SK-N-SH (cell line): ENCODE measurements at regions not wholly inside any gene's neighbourhood (a gene's known extent, or its start where the extent isn't known, plus 50 kb on each side); places are given as distances from the start of the nearest gene placed in this dataset.

Experiments
- CTCF ChIA-PET: fragments of 300-600, 350-600 bp; formaldehyde crosslinking; extraction: SDS; loops from one replicate; lab custom pipeline; 2021; lab: Yijun Ruan, JAX
- POLR2A ChIA-PET: fragments of 350-600 bp; sonication (Branson Sonifier 250); formaldehyde crosslinking; extraction: SDS; loops from one replicate; lab custom pipeline; 2020; ENCODE audit warnings: antibody characterized with exemption, inconsistent platforms; lab: Yijun Ruan, JAX
- DNase-seq: peaks from one replicate; pipeline ENCODE4 v3.0.0; 2012
- H2AFZ ChIP-seq: fragments of 200-600 bp; sonication (generic); 2 replicates; pipeline ENCODE4 v1.8.1; 2016; ENCODE audit warnings: antibody characterized with exemption, mild to moderate bottlenecking, low read depth
- H3F3A ChIP-seq: fragments of 200-600 bp; sonication (generic); replicated peaks from 2 replicates; pipeline ENCODE3; 2016; ENCODE audit warnings: antibody characterized with exemption, mild to moderate bottlenecking; ENCODE audit not compliant: insufficient read depth
- H3K27ac ChIP-seq, 2 experiments: fragments of 200-500 bp in 1 of 2; fragments of 200-600 bp in 1 of 2; sonication (Bioruptor generic) in 1 of 2; sonication (generic), shearing (Covaris generic) in 1 of 2; 2 replicates each; pipeline versions ENCODE4 v1.5.1 to v1.6.1; 2014 to 2016; ENCODE audit warnings: low read depth in 2 of 2, inconsistent platforms in 1 of 2, low read length in 1 of 2, mild to moderate bottlenecking in 1 of 2, mixed read lengths in 1 of 2
- H3K27me3 ChIP-seq: fragments of 200-600 bp; sonication (generic), shearing (Covaris generic); 2 replicates; pipeline ENCODE4 v1.6.1; 2016; ENCODE audit warnings: mixed run types; ENCODE audit not compliant: insufficient read depth
- H3K36me3 ChIP-seq, 2 experiments: fragments of 200-500 bp in 1 of 2; fragments of 200-600 bp in 1 of 2; sonication (Bioruptor generic) in 1 of 2; sonication (generic) in 1 of 2; replicated peaks in 1 of 2; 2 replicates each; pipeline versions ENCODE3 to v1.5.1; 2014 to 2016; ENCODE audit warnings: low read length in 1 of 2, mild to moderate bottlenecking in 1 of 2; ENCODE audit not compliant: insufficient read depth in 2 of 2, control insufficient read depth in 1 of 2
- H3K4me1 ChIP-seq, 2 experiments: fragments of 200-500 bp in 1 of 2; fragments of 200-600 bp in 1 of 2; sonication (Bioruptor generic) in 1 of 2; sonication (generic), shearing (Covaris generic) in 1 of 2; 2 replicates each; pipeline versions ENCODE4 v1.5.1 to v1.6.1; 2014 to 2016; ENCODE audit warnings: low read depth in 1 of 2, low read length in 1 of 2, mixed run types in 1 of 2; ENCODE audit not compliant: insufficient read depth in 2 of 2, control insufficient read depth in 1 of 2
- H3K4me2 ChIP-seq: fragments of 200-600 bp; sonication (generic), shearing (Covaris generic); 2 replicates; pipeline ENCODE4 v1.6.1; 2017; ENCODE audit warnings: mixed run types
- H3K4me3 ChIP-seq, 2 experiments: fragments of 200-500 bp in 1 of 2; fragments of 200-600 bp in 1 of 2; sonication (Bioruptor generic) in 1 of 2; sonication (generic), shearing (Covaris generic) in 1 of 2; 2 replicates each; pipeline versions ENCODE4 v1.5.1 to v1.8.1; 2014 to 2016; ENCODE audit warnings: low read depth in 2 of 2, inconsistent platforms in 1 of 2, low read length in 1 of 2, mild to moderate bottlenecking in 1 of 2, mixed read lengths in 1 of 2, moderate library complexity in 1 of 2
- H3K79me2 ChIP-seq: fragments of 200-600 bp; sonication (generic); 2 replicates; pipeline ENCODE4 v1.8.1; 2017; ENCODE audit warnings: mild to moderate bottlenecking; ENCODE audit not compliant: insufficient read depth
- H3K9ac ChIP-seq: fragments of 200-600 bp; sonication (generic); 2 replicates; pipeline ENCODE4 v1.6.1; 2017; ENCODE audit warnings: mixed run types
- H3K9me2 ChIP-seq: fragments of 200-600 bp; sonication (generic); 2 replicates; pipeline ENCODE4 v1.6.1; 2017; ENCODE audit warnings: mixed run types
- H3K9me3 ChIP-seq: fragments of 200-600 bp; sonication (generic); 2 replicates; pipeline ENCODE4 v1.6.1; 2017; ENCODE audit warnings: mixed run types, mild to moderate bottlenecking, moderate library complexity
- H4K20me1 ChIP-seq: fragments of 200-600 bp; sonication (generic); 2 replicates; pipeline ENCODE4 v1.6.1; 2017; ENCODE audit warnings: mild to moderate bottlenecking, mixed run types; ENCODE audit not compliant: insufficient read depth
- CHD2 ChIP-seq: fragments of 150-350 bp; IDR thresholded peaks from 2 replicates; pipeline ENCODE4 v1.6.1; 2018; ENCODE audit warnings: low read length; ENCODE audit not compliant: partially characterized antibody
- CTCF ChIP-seq: fragments of 200-600 bp; sonication (generic); IDR thresholded peaks from 2 replicates; pipeline ENCODE4 v1.6.1; 2017; ENCODE audit warnings: antibody characterized with exemption, mild to moderate bottlenecking, moderate library complexity
- ELF1 ChIP-seq: IDR thresholded peaks from 2 replicates; pipeline ENCODE4 v1.4.0; 2012
- EZH2phosphoT487 ChIP-seq: fragments of 200-600 bp; sonication (generic); IDR thresholded peaks from 2 replicates; pipeline ENCODE4 v1.6.1; 2017; ENCODE audit warnings: low read depth, mixed run types, mild to moderate bottlenecking, antibody characterized with exemption, moderate library complexity, borderline replicate concordance
- FOXJ3 ChIP-seq: sonication (generic); formaldehyde crosslinking; IDR thresholded peaks from 2 replicates; pipeline ENCODE4 v1.5.1; 2020; ENCODE audit warnings: mild to moderate bottlenecking, missing genetic modification reagents
- GABPA ChIP-seq: IDR thresholded peaks from 2 replicates; pipeline ENCODE4 v1.4.0; 2012; ENCODE audit warnings: low read depth, mild to moderate bottlenecking
- MAX ChIP-seq: IDR thresholded peaks from 2 replicates; pipeline ENCODE4 v1.4.0; 2012; ENCODE audit warnings: low read depth
- NFIC ChIP-seq: IDR thresholded peaks from 2 replicates; pipeline ENCODE4 v1.4.0; 2012; ENCODE audit warnings: borderline replicate concordance
- NRF1 ChIP-seq: IDR thresholded peaks from 2 replicates; pipeline ENCODE4 v1.6.1; 2012; ENCODE audit warnings: low read depth, mild to moderate bottlenecking, low read length
- PBX3 ChIP-seq: IDR thresholded peaks from 2 replicates; pipeline ENCODE4; 2012
- POLR2AphosphoS5 ChIP-seq: IDR thresholded peaks from 2 replicates; pipeline ENCODE4 v1.6.1; 2012; ENCODE audit warnings: low read depth, low read length
- RAD21 ChIP-seq: IDR thresholded peaks from 2 replicates; pipeline ENCODE4 v1.6.1; 2012; ENCODE audit warnings: mild to moderate bottlenecking, low read length
- REST ChIP-seq: IDR thresholded peaks from 2 replicates; pipeline ENCODE4 v1.6.1; 2012; ENCODE audit warnings: mild to moderate bottlenecking, low read depth, low read length, moderate library complexity
- SIN3A ChIP-seq: IDR thresholded peaks from 2 replicates; pipeline ENCODE4 v1.6.1; 2012; ENCODE audit warnings: low read depth, mild to moderate bottlenecking, low read length, moderate library complexity, borderline replicate concordance
- TCF12 ChIP-seq: IDR thresholded peaks from 2 replicates; pipeline ENCODE4 v1.4.0; 2012
- TEAD4 ChIP-seq: IDR thresholded peaks from 2 replicates; pipeline ENCODE4 v1.4.0; 2012; ENCODE audit warnings: mild to moderate bottlenecking, borderline replicate concordance; ENCODE audit not compliant: insufficient read depth
- USF1 ChIP-seq: IDR thresholded peaks from 2 replicates; pipeline ENCODE4 v1.4.0; 2012; ENCODE audit warnings: low read depth, borderline replicate concordance
- USF2 ChIP-seq: fragments of 150-350 bp; IDR thresholded peaks from 2 replicates; pipeline ENCODE4 v1.6.1; 2017; ENCODE audit warnings: antibody characterized with exemption, low read length, low read depth, borderline replicate concordance
- ZBTB33 ChIP-seq: IDR thresholded peaks from 2 replicates; pipeline ENCODE4 v1.4.0; 2012; ENCODE audit warnings: low read depth, borderline replicate concordance
- WGBS: methylation state at CpG from one replicate; pipeline ENCODE4 v1.1.6; 2017; ENCODE audit warnings: low lambda C conversion rate; 5-methylcytosine and 5-hydroxymethylcytosine counted together

GRCh38 chr15:70418943-70419342 lies 321.2 kb upstream of the TLE3 start:
- ChIA-PET CTCF (interaction anchor here (1.2 kb wide), 1 partner anchor 41 kb away, joined by 3 read pairs; no protein-coding TSS in a partner anchor), POLR2A (no interaction called here)
- H3K9me3 ChIP-seq: no peaks in the 10 kb centered on the region
- peaks cover 0 to 3% of the 10 kb centered on the region in 2 experiments; a peak in 1 of 4 replicates for H3K4me1 ChIP-seq
- DNase-seq: no peak
- H3K79me2 ChIP-seq: no peaks in the 10 kb centered on the region
- H4K20me1 ChIP-seq: no peaks in the 10 kb centered on the region
- no peak overlapping the region for H3K4me2 ChIP-seq
- peaks cover 44% of the 10 kb centered on the region for H3K27me3 ChIP-seq
- TF ChIP-seq TCF12: no peak
- TF ChIP-seq PBX3: no peak
- no peak for TF ChIP-seq NRF1
- TF ChIP-seq CTCF: no peak
- no peak for TF ChIP-seq USF1
- no peak for TF ChIP-seq REST
- TF ChIP-seq USF2: no peak
- TF ChIP-seq TEAD4: no peak
- TF ChIP-seq SIN3A: no peak
- TF ChIP-seq MAX: no peak
- no peak for TF ChIP-seq ELF1
- TF ChIP-seq ZBTB33: no peak
- TF ChIP-seq EZH2phosphoT487: no peak
- no peak for TF ChIP-seq GABPA
- TF ChIP-seq NFIC: no peak
- no peak for TF ChIP-seq POLR2AphosphoS5
- TF ChIP-seq RAD21: no peak
- TF ChIP-seq CHD2: no peak
- TF ChIP-seq FOXJ3 (CRISPR knock-in tag): no peak
- no peak overlapping the region for H2AFZ ChIP-seq
- no peak overlapping the region for H3K4me3 ChIP-seq
- 71% methylated on average over 11 of the region's 11 CpGs for WGBS
- H3K27ac ChIP-seq: no peak overlapping the region
- no peaks in the 10 kb centered on the region for H3K36me3 ChIP-seq
- no peak overlapping the region for H3K9ac ChIP-seq
- H3K9me2 ChIP-seq: no peaks in the 10 kb centered on the region
- H3F3A ChIP-seq: no peaks in the 10 kb centered on the region
